Vagina (tissue), 2 donors: ENCODE measurements at regions not wholly inside any gene's neighbourhood (a gene's known extent, or its start where the extent isn't known, plus 50 kb on each side); places are given as distances from the start of the nearest gene placed in this dataset.

Experiments used
- CTCF ChIP-seq, 3 experiments: fragments of 450-650 bp in 2 of 3; fragments of 200-600 bp in 1 of 3; sonication (generic) in 1 of 3; IDR thresholded peaks; one replicate each; pipeline ENCODE4 v1.5.1; 2017 to 2019; ENCODE audit warnings: antibody characterized with exemption in 3 of 3, mild to moderate bottlenecking in 2 of 3, moderate library complexity in 2 of 3
- POLR2AphosphoS5 ChIP-seq, 2 donors: sonication (generic); formaldehyde crosslinking; IDR thresholded peaks; one replicate each; pipeline ENCODE4 v1.9.0; 2017; ENCODE audit warnings: antibody characterized with exemption in 2 of 2, mild to moderate bottlenecking in 2 of 2, low read depth in 1 of 2; ENCODE audit not compliant: insufficient read depth in 1 of 2

- TF ChIP-seq POLR2AphosphoS5 (IDR thresholded peaks at IDR 0.05; ENCODE audit: insufficient read depth in 1 of 2, low read depth in 1 of 2) = no peak
- no peak for TF ChIP-seq CTCF (IDR thresholded peaks at IDR 0.05)
These were observed 430.7 kb downstream of the BRINP1 start for GRCh38 chr9:118938581-118938980.
